IPS-18a (cell line): ENCODE measurements at regions not wholly inside any gene's neighbourhood (a gene's known extent, or its start where the extent isn't known, plus 50 kb on each side); places are given as distances from the start of the nearest gene placed in this dataset.

Source experiments
- H3K27ac ChIP-seq: one replicate; pipeline ENCODE4 v1.5.1; 2013; ENCODE audit warnings: low read length
- H3K27me3 ChIP-seq: one replicate; pipeline ENCODE4 v1.6.1; 2013; ENCODE audit warnings: mild to moderate bottlenecking, low read length; ENCODE audit not compliant: control insufficient read depth, insufficient read depth
- H3K36me3 ChIP-seq: one replicate; pipeline ENCODE4 v1.6.1; 2013; ENCODE audit warnings: low read depth, low read length; ENCODE audit not compliant: control insufficient read depth
- H3K4me1 ChIP-seq: one replicate; pipeline ENCODE4 v1.6.1; 2013; ENCODE audit warnings: low read depth, low read length; ENCODE audit not compliant: control insufficient read depth
- H3K4me3 ChIP-seq: one replicate; pipeline ENCODE4 v1.5.1; 2013; ENCODE audit warnings: low read length
- H3K9ac ChIP-seq: one replicate; pipeline ENCODE4 v1.6.1; 2013; ENCODE audit warnings: mild to moderate bottlenecking, low read length, moderate library complexity
- H3K9me3 ChIP-seq: one replicate; pipeline ENCODE4 v1.6.1; 2013; ENCODE audit warnings: low read depth, low read length; ENCODE audit not compliant: control insufficient read depth

DNA sequence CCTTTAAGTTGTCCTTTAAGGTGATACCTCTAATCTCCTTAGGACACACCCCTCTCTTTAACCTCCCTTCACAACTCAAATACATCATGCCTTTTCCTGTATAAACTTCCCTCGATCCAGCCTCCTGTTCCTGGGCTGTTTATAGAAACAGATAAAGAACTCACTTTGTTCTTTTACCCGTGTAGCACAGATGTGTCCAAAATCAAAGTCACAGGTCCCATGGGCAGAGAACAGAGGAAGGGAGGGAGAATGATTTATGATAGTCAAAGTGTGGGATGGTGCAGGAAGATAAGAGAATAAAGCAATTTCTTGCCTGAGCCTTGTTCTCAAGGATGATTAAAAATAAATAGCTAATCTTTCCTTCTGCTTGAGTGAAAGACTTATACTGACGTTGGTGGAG is 50.3 kb upstream of the CABCOCO1 start:
- Histone ChIP-seq H3K4me3 (no peak overlapping the region), H3K36me3 (no peaks in the 10 kb centered on the region), H3K27ac (no peak overlapping the region), H3K9ac (no peak overlapping the region), H3K4me1 (no peaks in the 10 kb centered on the region), H3K27me3 (no peaks in the 10 kb centered on the region), H3K9me3 (no peaks in the 10 kb centered on the region)

DNA sequence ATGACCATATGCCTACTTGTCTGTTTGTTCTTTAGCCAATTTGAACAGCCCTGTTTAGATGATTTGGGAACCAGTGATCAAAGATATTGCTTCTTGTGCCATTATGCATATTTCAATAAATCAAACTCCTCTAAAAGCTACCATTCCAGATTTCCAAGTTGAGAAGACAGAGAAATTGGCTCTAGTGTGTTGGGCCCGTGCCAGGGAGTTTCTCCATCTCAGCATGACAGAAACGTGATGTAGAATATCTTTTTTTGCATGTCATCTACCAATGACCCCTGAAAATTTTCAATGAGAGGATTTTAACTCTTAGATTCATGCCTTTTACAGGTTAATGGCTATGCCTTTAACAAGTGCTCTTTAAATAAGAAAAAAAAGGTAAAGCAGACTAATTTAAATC is 50.7 kb upstream of the CABCOCO1 start:
- Histone ChIP-seq H3K9me3 (no peaks in the 10 kb centered on the region), H3K27me3 (no peaks in the 10 kb centered on the region), H3K36me3 (no peaks in the 10 kb centered on the region), H3K4me1 (no peaks in the 10 kb centered on the region), H3K9ac (no peak overlapping the region), H3K4me3 (no peak overlapping the region), H3K27ac (no peak overlapping the region)

DNA sequence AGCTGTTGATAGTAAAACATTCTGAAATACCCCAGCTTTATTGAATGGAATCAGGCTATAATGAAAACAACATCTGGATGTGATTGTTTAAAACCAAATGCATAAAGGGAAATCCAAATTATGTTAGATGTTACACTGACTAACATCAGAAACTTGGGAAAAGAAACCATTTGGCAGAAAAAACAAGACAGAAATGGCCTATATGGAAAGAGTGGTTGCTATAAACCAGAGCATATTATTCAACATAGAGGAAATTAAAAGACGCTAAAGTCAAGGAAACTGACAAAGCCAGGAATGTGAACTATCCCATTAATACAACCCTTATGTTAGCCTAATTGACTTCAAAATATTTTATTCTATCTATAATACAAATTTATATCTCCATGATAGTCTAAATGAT is 53.0 kb upstream of the CABCOCO1 start:
- Histone ChIP-seq H3K4me1 (no peaks in the 10 kb centered on the region), H3K9me3 (no peaks in the 10 kb centered on the region), H3K27ac (no peak overlapping the region), H3K4me3 (no peak overlapping the region), H3K9ac (no peak overlapping the region), H3K36me3 (no peaks in the 10 kb centered on the region), H3K27me3 (no peaks in the 10 kb centered on the region)

DNA sequence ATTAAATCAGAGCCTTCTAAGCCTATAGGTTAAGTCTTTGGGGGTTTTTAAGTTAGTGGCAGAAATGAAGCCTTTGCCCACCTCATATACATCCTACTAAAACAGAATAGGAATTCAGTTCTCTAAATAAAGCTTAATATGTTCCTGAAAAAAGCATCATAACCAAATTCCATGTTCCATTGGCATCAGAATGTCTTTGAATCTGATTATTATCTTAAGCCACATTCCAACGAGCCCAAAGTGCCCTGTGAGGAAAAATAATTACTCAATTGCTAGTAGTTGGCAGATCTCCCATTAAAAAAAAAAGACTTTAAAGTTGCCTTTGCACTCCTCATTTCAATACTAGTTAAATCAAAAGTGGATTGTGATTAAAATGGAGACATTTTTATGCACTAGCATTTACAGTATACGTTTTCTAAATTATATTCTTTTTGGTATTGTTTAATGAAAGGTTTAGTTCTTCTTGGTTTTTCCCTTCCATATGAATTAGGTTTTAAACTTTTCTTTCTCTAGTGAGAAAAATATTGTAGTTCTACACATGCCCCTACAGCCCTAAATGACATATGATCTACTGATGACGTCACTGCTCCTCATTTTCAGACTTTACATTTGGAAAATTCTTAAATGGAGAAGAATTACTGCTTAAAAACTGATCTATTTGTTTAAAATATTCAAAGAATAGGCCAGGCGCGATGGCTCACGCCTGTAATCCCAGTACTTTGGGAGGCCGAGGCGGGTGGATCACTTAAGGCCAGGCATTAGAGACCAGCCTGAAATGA is 54.3 kb upstream of the CABCOCO1 start:
- Histone ChIP-seq H3K9ac (no peak overlapping the region), H3K36me3 (no peaks in the 10 kb centered on the region), H3K4me1 (no peaks in the 10 kb centered on the region), H3K27me3 (no peaks in the 10 kb centered on the region), H3K9me3 (no peaks in the 10 kb centered on the region), H3K27ac (no peak overlapping the region), H3K4me3 (no peak overlapping the region)

DNA sequence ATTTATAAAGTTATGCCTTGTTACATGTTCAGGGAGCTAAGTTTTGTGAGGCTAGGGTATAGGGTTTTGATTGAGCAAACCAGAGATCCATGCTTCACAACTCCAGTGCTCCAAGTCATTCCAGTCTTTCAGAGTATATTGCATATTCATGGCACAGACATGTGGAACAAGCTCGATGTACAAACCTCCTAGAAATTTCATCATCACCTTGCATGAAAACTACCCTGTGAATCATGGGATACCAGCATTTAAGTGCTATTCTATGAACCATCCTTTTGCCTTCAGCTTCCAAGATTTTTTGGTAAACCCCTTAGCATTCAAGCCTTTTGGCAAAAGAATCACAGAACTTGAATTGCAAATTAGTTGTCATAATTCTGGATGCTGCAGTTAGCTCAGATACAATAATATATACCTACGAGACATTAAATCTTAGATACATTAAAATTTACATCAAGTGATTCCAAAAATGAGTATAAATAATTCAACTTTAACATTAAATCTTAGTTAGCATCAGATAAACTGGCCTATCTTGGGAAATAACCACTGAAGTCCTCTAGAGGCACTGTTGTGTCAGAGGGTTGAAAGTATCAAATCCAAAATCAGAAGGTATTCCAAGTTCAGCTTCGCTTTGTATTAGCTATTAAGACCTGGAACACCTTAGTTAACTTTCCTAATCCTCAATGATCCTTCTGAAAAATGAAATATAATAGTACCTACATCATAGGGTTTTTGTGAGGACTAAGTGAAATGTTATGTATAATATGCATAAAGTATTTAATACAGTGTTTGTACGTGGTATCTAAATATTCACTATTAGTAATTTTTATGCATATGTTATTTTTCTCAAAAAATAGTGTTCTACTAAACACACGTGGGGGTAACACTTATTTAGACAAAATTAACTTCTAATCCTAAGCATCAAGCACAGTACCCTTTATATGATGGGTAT is 55.5 kb upstream of the CABCOCO1 start:
- no peaks in the 10 kb centered on the region for H3K27me3 ChIP-seq
- no peaks in the 10 kb centered on the region for H3K36me3 ChIP-seq
- no peak overlapping the region for H3K27ac ChIP-seq
- no peaks in the 10 kb centered on the region for H3K4me1 ChIP-seq
- no peak overlapping the region for H3K4me3 ChIP-seq
- no peaks in the 10 kb centered on the region for H3K9me3 ChIP-seq
- no peak overlapping the region for H3K9ac ChIP-seq

DNA sequence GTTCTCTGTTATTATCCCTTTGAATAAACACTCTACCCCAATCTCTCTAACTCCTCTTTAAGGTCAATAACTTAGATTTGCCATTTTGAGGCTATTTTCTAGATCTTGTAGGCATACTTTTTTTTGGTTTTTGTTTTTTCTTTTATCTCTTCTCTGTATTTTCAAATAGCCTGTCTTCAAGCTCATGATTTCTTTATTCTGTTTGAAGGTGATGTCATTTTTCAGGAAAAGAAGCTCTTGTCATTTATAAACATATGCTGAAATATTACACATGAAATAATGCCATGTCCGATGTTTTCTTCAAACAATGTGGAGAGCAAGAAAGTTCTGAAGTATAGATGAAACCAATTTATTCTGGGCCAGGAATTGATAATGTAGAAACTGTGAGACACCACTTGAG is 57.5 kb upstream of the CABCOCO1 start:
- Histone ChIP-seq H3K4me1 (no peaks in the 10 kb centered on the region), H3K4me3 (no peak overlapping the region), H3K36me3 (no peaks in the 10 kb centered on the region), H3K27ac (no peak overlapping the region), H3K27me3 (no peaks in the 10 kb centered on the region), H3K9ac (no peak overlapping the region), H3K9me3 (no peaks in the 10 kb centered on the region)

DNA sequence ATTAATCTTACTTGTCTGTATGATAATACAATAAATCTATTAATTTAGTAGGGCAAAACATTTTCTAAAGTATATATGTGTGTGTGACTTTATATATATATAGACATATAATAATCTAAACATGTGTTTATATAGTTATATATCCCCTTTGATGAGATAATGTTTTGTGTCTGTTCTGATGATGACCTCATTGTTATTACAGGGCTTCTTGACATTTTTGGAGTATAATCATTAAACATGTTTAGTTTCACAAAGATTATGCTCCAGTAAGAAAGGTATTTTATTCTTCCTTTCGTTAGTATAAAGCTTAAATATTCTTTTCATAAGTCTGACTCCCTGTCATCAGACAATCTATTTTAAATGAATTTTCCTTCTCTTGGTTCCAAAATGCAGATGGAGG is 62.3 kb upstream of the CABCOCO1 start:
- Histone ChIP-seq H3K27ac (no peak overlapping the region), H3K36me3 (no peaks in the 10 kb centered on the region), H3K4me3 (no peak overlapping the region), H3K9ac (no peak overlapping the region), H3K27me3 (no peaks in the 10 kb centered on the region), H3K4me1 (peaks cover 2% of the 10 kb centered on the region), H3K9me3 (no peaks in the 10 kb centered on the region)

DNA sequence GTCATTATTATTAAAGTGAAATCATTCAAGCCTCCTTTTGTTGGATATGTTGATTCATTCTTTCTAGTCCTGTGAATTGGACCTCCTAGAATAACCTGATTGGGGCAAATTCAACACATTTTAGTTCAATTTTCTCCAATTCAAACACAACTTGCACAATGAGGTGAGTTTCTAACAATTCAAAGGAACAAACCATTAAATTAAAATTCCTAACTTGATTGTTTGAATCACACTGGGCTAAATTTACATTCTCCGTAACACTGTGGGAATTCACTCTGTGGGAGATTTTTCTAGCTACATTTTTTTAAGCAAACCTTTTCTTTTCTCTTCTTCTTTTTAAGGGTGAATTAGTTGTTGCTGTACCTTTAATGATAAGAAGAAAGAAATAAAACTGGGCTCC is 68.3 kb upstream of the CABCOCO1 start:
- peak overlapping the region; percentile 3 for H3K27ac ChIP-seq
- peak overlapping the region; percentile 38 for H3K4me3 ChIP-seq

DNA sequence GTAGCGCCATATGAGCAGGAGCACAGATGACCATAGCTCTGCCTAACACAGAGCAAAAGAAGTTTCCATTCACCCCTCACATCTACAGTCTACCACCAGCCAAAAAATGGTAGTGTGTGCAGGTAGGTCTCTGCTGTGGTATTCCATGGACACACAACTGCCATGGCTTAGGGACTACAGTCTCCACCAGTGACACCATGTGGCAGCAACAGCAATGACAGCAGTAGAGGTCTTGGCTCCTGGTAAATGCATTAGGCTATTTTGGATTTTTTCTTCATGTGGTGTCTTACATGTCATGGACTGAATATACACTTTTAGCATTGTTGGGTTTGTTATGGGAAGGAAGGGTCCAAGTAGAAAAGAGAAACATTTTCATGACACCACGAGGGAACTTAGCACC is 70.1 kb upstream of the CABCOCO1 start:
- Histone ChIP-seq H3K9me3 (no peaks in the 10 kb centered on the region), H3K36me3 (no peaks in the 10 kb centered on the region), H3K4me1 (peaks cover 26% of the 10 kb centered on the region), H3K27ac (no peak overlapping the region), H3K27me3 (no peaks in the 10 kb centered on the region), H3K4me3 (no peak overlapping the region), H3K9ac (no peak overlapping the region)

More for the DNA sequence above, 68.3 kb upstream of the CABCOCO1 start:
- Histone ChIP-seq H3K27me3 (no peaks in the 10 kb centered on the region), H3K9me3 (no peaks in the 10 kb centered on the region), H3K9ac (no peak overlapping the region), H3K36me3 (no peaks in the 10 kb centered on the region), H3K4me1 (peaks cover 26% of the 10 kb centered on the region)

DNA sequence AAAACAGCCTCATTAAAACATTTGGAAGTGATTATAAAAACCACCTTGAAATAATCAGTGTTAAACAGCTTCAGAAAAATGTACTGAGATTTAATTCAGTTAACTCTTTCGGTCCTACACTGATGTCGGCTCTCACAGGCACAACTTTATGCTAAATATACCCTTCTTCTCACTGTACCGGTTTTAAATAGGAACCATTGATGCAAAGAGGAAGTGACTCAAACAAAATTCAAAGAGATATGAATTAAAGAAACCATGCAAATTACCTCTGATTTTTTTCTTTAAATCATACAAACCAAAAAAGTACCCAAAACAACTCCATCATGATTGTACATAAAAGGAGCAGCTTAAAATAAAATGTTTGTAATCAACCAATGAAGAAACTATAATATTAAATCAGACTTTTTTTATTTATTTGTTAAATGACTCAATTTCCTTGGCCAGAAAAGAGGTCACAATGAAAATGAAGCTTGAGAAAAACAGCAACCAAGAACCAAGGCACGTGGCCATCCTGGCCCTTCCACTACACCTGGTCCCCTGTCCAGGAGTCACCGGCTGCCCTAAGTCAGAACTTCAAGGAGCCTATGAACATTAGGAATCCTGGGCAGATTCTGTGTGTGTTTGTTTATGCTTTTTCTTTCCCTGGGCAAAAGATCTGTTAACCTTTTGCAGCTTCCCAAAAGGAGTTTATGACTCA is 73.0 kb upstream of the CABCOCO1 start:
- Histone ChIP-seq H3K27me3 (no peaks in the 10 kb centered on the region), H3K27ac (no peak overlapping the region), H3K4me1 (peaks cover 17% of the 10 kb centered on the region), H3K36me3 (no peaks in the 10 kb centered on the region), H3K9me3 (no peaks in the 10 kb centered on the region), H3K4me3 (no peak overlapping the region), H3K9ac (no peak overlapping the region)

DNA sequence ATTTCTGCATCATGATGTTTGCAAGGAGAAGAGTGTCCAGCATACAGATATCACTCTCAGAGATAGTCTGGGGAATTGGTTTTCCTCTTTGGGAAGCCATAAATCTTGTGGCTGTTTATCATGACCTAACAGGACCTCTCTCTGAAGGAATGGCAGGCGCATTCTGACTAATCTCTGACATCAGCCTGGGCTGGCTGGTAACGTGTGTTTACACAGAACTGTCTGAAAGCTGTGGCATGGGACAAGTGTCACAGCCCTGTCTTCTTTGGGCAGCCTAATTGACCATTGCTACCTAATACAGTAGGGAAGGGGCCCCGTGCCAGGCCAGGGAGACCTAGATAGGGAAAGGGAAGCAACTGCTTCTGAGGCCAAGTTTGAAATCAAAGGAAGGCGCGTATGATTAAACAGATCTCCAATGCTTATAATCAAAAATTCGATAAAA is 73.9 kb upstream of the CABCOCO1 start:
- Histone ChIP-seq H3K9ac (no peak overlapping the region), H3K9me3 (no peaks in the 10 kb centered on the region), H3K4me3 (no peak overlapping the region), H3K27ac (no peak overlapping the region), H3K36me3 (no peaks in the 10 kb centered on the region), H3K4me1 (peaks cover 8% of the 10 kb centered on the region), H3K27me3 (no peaks in the 10 kb centered on the region)
